ENCODE measurements at regions not wholly inside any gene's neighbourhood (a gene's known extent, or its start where the extent isn't known, plus 50 kb on each side); places are given as distances from the start of the nearest gene placed in this dataset.

- DNase-seq (ENCODE audit: low spot score), result no peak
These were observed 93.9 kb upstream of the ADGRL4 start for GRCh38 chr1:79100385-79100784.

- no peak for DNase-seq (ENCODE audit: low spot score)
These were observed 84.5 kb upstream of the ADGRL4 start for GRCh38 chr1:79090985-79091384.

- DNase-seq (ENCODE audit: low spot score), result no peak
These were observed 83.4 kb upstream of the ADGRL4 start for GRCh38 chr1:79089946-79090345.

GRCh38 chr1:79082233-79082632 is 75.7 kb upstream of the ADGRL4 start:
- DNase-seq (ENCODE audit: low spot score), result no peak

- no peak for DNase-seq (ENCODE audit: low spot score)
These were observed 73.2 kb upstream of the ADGRL4 start for GRCh38 chr1:79079770-79080169.

- DNase-seq (ENCODE audit: low spot score), result no peak
These were observed 68.4 kb upstream of the ADGRL4 start for GRCh38 chr1:79074975-79075374.

GRCh38 chr1:79069828-79070227 is 63.3 kb upstream of the ADGRL4 start:
- DNase-seq (ENCODE audit: low spot score), result no peak

GRCh38 chr1:79059341-79059740 is 52.8 kb upstream of the ADGRL4 start:
- DNase-seq (ENCODE audit: low spot score), result no peak

Data from SK-N-DZ (cell line).